ENCODE measurements at regions not wholly inside any gene's neighbourhood (a gene's known extent, or its start where the extent isn't known, plus 50 kb on each side); places are given as distances from the start of the nearest gene placed in this dataset.

GRCh38 chr11:29300420-29300819 lies 716.4 kb downstream of the KCNA4 start:
- no peaks in the 10 kb centered on the region for H3K27me3 Mint-ChIP-seq
- peaks cover 4 to 18% (median 6%) of the 10 kb centered on the region in 7 donors for H3K9me3 Mint-ChIP-seq
- ATAC-seq (ENCODE audit: low read depth in 2 of 2) = no peak
- no peaks in the 10 kb centered on the region for H3K36me3 ChIP-seq (ENCODE audit: control insufficient read depth, insufficient read depth, low read length)
- peaks cover 0 to 4% of the 10 kb centered on the region in 2 experiments for H3K9me3 ChIP-seq (ENCODE audit: control insufficient read depth in 2 of 2, low read length in 2 of 2)
- no peaks in the 10 kb centered on the region for H3K4me1 ChIP-seq (ENCODE audit: control insufficient read depth, insufficient read depth, low read length, poor library complexity, severe bottlenecking)
- H3K36me3 Mint-ChIP-seq = no peaks in the 10 kb centered on the region
- no peak overlapping the region for H3K4me3 Mint-ChIP-seq
- no peaks in the 10 kb centered on the region for H3K27me3 ChIP-seq (ENCODE audit: control insufficient read depth, insufficient read depth, low read length)
- no peak overlapping the region for H3K27ac ChIP-seq (ENCODE audit: insufficient read depth, low read length, poor library complexity, severe bottlenecking)
- no peaks in the 10 kb centered on the region for H3K4me1 Mint-ChIP-seq
- no peak overlapping the region for H3K4me3 ChIP-seq (ENCODE audit: low read depth, low read length)
- no peak for DNase-seq
- H3K27ac Mint-ChIP-seq = no peak overlapping the region

- H3K27ac Mint-ChIP-seq = no peak overlapping the region
- DNase-seq (no peak), ATAC-seq (ENCODE audit: low read depth in 2 of 2) (no peak)
- no peaks in the 10 kb centered on the region for H3K36me3 Mint-ChIP-seq
- peaks cover 0 to 4% of the 10 kb centered on the region in 2 experiments for H3K9me3 ChIP-seq (ENCODE audit: control insufficient read depth in 2 of 2, low read length in 2 of 2)
- no peak overlapping the region for H3K27ac ChIP-seq (ENCODE audit: insufficient read depth, low read length, poor library complexity, severe bottlenecking)
- H3K4me3 ChIP-seq (ENCODE audit: low read depth, low read length) = no peak overlapping the region
- no peaks in the 10 kb centered on the region for H3K36me3 ChIP-seq (ENCODE audit: control insufficient read depth, insufficient read depth, low read length)
- no peak overlapping the region for H3K4me3 Mint-ChIP-seq
- no peaks in the 10 kb centered on the region for H3K27me3 Mint-ChIP-seq
- H3K4me1 ChIP-seq (ENCODE audit: control insufficient read depth, insufficient read depth, low read length, poor library complexity, severe bottlenecking) = no peaks in the 10 kb centered on the region
- H3K9me3 Mint-ChIP-seq = peaks cover 4 to 29% (median 6%) of the 10 kb centered on the region in 7 donors
- no peaks in the 10 kb centered on the region for H3K27me3 ChIP-seq (ENCODE audit: control insufficient read depth, insufficient read depth, low read length)
- H3K4me1 Mint-ChIP-seq = no peaks in the 10 kb centered on the region
Measured at GRCh38 chr11:29296680-29297079, 720.1 kb downstream of the KCNA4 start.

- Mint-ChIP-seq H3K27me3 (no peaks in the 10 kb centered on the region), H3K27ac (no peak overlapping the region), H3K9me3 (peaks cover 3 to 38% (median 7%) of the 10 kb centered on the region in 7 donors), H3K36me3 (no peaks in the 10 kb centered on the region), H3K4me3 (no peak overlapping the region), H3K4me1 (no peaks in the 10 kb centered on the region)
- H3K4me1 ChIP-seq (ENCODE audit: control insufficient read depth, insufficient read depth, low read length, poor library complexity, severe bottlenecking) = no peaks in the 10 kb centered on the region
- no peak for DNase-seq
- H3K27ac ChIP-seq (ENCODE audit: insufficient read depth, low read length, poor library complexity, severe bottlenecking) = no peak overlapping the region
- no peaks in the 10 kb centered on the region for H3K36me3 ChIP-seq (ENCODE audit: control insufficient read depth, insufficient read depth, low read length)
- H3K9me3 ChIP-seq (ENCODE audit: control insufficient read depth in 2 of 2, low read length in 2 of 2) = peaks cover 0 to 2% of the 10 kb centered on the region in 2 experiments
- no peak for ATAC-seq (ENCODE audit: low read depth in 2 of 2)
- H3K4me3 ChIP-seq (ENCODE audit: low read depth, low read length) = no peak overlapping the region
- no peaks in the 10 kb centered on the region for H3K27me3 ChIP-seq (ENCODE audit: control insufficient read depth, insufficient read depth, low read length)
Measured at GRCh38 chr11:29293825-29294224, 723.0 kb downstream of the KCNA4 start.

GRCh38 chr11:29282088-29282487 lies 734.7 kb downstream of the KCNA4 start:
- ATAC-seq (ENCODE audit: low read depth in 2 of 2) = no peak
- no peaks in the 10 kb centered on the region for H3K4me1 Mint-ChIP-seq

GRCh38 chr11:29281271-29281777 lies 735.5 kb downstream of the KCNA4 start:
- no peaks in the 10 kb centered on the region for H3K36me3 Mint-ChIP-seq

More at GRCh38 chr11:29282088-29282487, 734.7 kb downstream of the KCNA4 start:
- Mint-ChIP-seq H3K36me3 (no peaks in the 10 kb centered on the region), H3K4me3 (no peak overlapping the region), H3K27ac (no peak overlapping the region), H3K27me3 (no peaks in the 10 kb centered on the region), H3K9me3 (peaks cover 0 to 11% (median 5%) of the 10 kb centered on the region in 7 donors)
- no peak for DNase-seq
- Histone ChIP-seq H3K9me3 (ENCODE audit: control insufficient read depth in 2 of 2, low read length in 2 of 2) (no peaks in the 10 kb centered on the region), H3K27me3 (ENCODE audit: control insufficient read depth, insufficient read depth, low read length) (no peaks in the 10 kb centered on the region), H3K27ac (ENCODE audit: insufficient read depth, low read length, poor library complexity, severe bottlenecking) (no peak overlapping the region), H3K4me1 (ENCODE audit: control insufficient read depth, insufficient read depth, low read length, poor library complexity, severe bottlenecking) (no peaks in the 10 kb centered on the region), H3K4me3 (ENCODE audit: low read depth, low read length) (no peak overlapping the region), H3K36me3 (ENCODE audit: control insufficient read depth, insufficient read depth, low read length) (no peaks in the 10 kb centered on the region)

DNA sequence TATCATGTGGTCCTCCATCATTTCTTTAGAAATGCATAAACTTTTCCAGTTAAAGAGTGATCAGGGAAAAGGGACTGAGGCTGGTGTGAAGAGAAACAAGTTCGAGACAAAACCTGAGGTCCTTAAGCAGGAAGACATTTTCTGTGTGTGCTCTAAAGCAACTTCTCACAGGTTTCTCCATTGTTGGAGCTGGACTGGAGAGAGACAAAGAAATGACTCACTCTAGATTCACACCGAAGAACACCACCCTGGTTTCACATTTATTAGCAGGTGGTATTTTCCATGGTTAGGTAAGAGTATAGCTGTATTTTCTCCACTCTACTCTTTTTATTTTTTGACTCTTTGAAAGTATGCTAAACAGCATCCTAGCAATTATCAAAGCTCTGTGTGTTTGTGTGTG lies 736.4 kb downstream of the KCNA4 start:
- DNase-seq (no peak), ATAC-seq (ENCODE audit: low read depth in 2 of 2) (no peak)
- H3K9me3 ChIP-seq (ENCODE audit: control insufficient read depth in 2 of 2, low read length in 2 of 2) = no peaks in the 10 kb centered on the region
- Mint-ChIP-seq H3K36me3 (no peaks in the 10 kb centered on the region), H3K9me3 (peaks cover 0 to 13% (median 5%) of the 10 kb centered on the region in 7 donors), H3K4me1 (no peaks in the 10 kb centered on the region), H3K4me3 (no peak overlapping the region), H3K27ac (no peak overlapping the region), H3K27me3 (no peaks in the 10 kb centered on the region)
- no peak overlapping the region for H3K4me3 ChIP-seq (ENCODE audit: low read depth, low read length)
- no peaks in the 10 kb centered on the region for H3K27me3 ChIP-seq (ENCODE audit: control insufficient read depth, insufficient read depth, low read length)
- no peaks in the 10 kb centered on the region for H3K36me3 ChIP-seq (ENCODE audit: control insufficient read depth, insufficient read depth, low read length)
- H3K27ac ChIP-seq (ENCODE audit: insufficient read depth, low read length, poor library complexity, severe bottlenecking) = no peak overlapping the region
- no peaks in the 10 kb centered on the region for H3K4me1 ChIP-seq (ENCODE audit: control insufficient read depth, insufficient read depth, low read length, poor library complexity, severe bottlenecking)

More at GRCh38 chr11:29281271-29281777, 735.5 kb downstream of the KCNA4 start:
- H3K27ac ChIP-seq (ENCODE audit: insufficient read depth, low read length, poor library complexity, severe bottlenecking) = no peak overlapping the region
- no peak for DNase-seq
- H3K4me1 ChIP-seq (ENCODE audit: control insufficient read depth, insufficient read depth, low read length, poor library complexity, severe bottlenecking) = no peaks in the 10 kb centered on the region
- H3K36me3 ChIP-seq (ENCODE audit: control insufficient read depth, insufficient read depth, low read length) = no peaks in the 10 kb centered on the region
- no peak overlapping the region for H3K4me3 Mint-ChIP-seq
- no peak for ATAC-seq (ENCODE audit: low read depth in 2 of 2)
- no peak overlapping the region for H3K27ac Mint-ChIP-seq
- H3K9me3 ChIP-seq (ENCODE audit: control insufficient read depth in 2 of 2, low read length in 2 of 2) = no peaks in the 10 kb centered on the region
- H3K4me3 ChIP-seq (ENCODE audit: low read depth, low read length) = no peak overlapping the region
- H3K27me3 Mint-ChIP-seq = no peaks in the 10 kb centered on the region
- no peaks in the 10 kb centered on the region for H3K27me3 ChIP-seq (ENCODE audit: control insufficient read depth, insufficient read depth, low read length)
- H3K9me3 Mint-ChIP-seq = peaks cover 0 to 11% (median 5%) of the 10 kb centered on the region in 7 donors
- H3K4me1 Mint-ChIP-seq = no peaks in the 10 kb centered on the region

- no peaks in the 10 kb centered on the region for H3K9me3 ChIP-seq (ENCODE audit: control insufficient read depth in 2 of 2, low read length in 2 of 2)
- Mint-ChIP-seq H3K36me3 (no peaks in the 10 kb centered on the region), H3K27ac (no peak overlapping the region), H3K4me3 (no peak overlapping the region), H3K27me3 (no peaks in the 10 kb centered on the region), H3K9me3 (peaks cover 0 to 16% (median 7%) of the 10 kb centered on the region in 7 donors), H3K4me1 (no peaks in the 10 kb centered on the region)
- H3K27me3 ChIP-seq (ENCODE audit: control insufficient read depth, insufficient read depth, low read length) = no peaks in the 10 kb centered on the region
- DNase-seq = no peak
- ATAC-seq (ENCODE audit: low read depth in 2 of 2) = no peak
- no peak overlapping the region for H3K4me3 ChIP-seq (ENCODE audit: low read depth, low read length)
- no peak overlapping the region for H3K27ac ChIP-seq (ENCODE audit: insufficient read depth, low read length, poor library complexity, severe bottlenecking)
- no peaks in the 10 kb centered on the region for H3K36me3 ChIP-seq (ENCODE audit: control insufficient read depth, insufficient read depth, low read length)
- H3K4me1 ChIP-seq (ENCODE audit: control insufficient read depth, insufficient read depth, low read length, poor library complexity, severe bottlenecking) = no peaks in the 10 kb centered on the region
Measured at GRCh38 chr11:29279716-29280115, 737.1 kb downstream of the KCNA4 start.

DNA sequence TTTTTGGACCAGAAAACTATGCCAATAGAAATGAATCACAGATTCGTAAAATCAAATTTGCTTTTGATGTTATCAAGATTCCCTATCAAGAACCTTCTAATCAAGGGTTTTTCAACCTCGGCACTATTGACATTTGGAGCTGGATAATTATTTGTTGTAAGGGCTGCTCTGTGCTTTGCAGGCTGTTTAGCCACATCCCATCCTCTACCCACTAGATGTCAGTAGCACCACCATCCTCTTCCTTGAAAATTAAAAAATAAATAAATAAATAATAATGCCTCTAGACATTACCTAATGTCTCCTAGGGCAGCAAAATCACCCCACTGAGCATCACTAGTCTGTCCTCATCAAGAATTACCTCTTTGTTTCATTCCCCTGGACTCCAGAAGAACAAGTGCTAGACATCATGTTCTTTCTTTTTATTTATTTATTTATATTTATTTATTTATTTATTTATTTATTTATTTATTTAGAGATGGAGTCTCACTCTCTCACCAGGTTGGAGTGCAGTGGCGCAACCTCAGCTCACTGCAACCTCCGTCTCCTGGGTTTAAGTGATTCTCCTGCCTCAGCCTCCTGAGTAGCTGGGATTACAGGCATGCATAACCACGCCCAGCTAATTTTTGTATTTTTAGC lies 744.7 kb downstream of the KCNA4 start:
- no peaks in the 10 kb centered on the region for H3K4me1 Mint-ChIP-seq
- DNase-seq = no peak
- no peaks in the 10 kb centered on the region for H3K36me3 Mint-ChIP-seq
- H3K27me3 ChIP-seq (ENCODE audit: control insufficient read depth, insufficient read depth, low read length) = no peaks in the 10 kb centered on the region
- no peak overlapping the region for H3K4me3 ChIP-seq (ENCODE audit: low read depth, low read length)
- no peaks in the 10 kb centered on the region for H3K4me1 ChIP-seq (ENCODE audit: control insufficient read depth, insufficient read depth, low read length, poor library complexity, severe bottlenecking)
- H3K36me3 ChIP-seq (ENCODE audit: control insufficient read depth, insufficient read depth, low read length) = no peaks in the 10 kb centered on the region
- H3K27ac ChIP-seq (ENCODE audit: insufficient read depth, low read length, poor library complexity, severe bottlenecking) = no peak overlapping the region
- ATAC-seq (ENCODE audit: low read depth in 2 of 2) = no peak
- no peak overlapping the region for H3K4me3 Mint-ChIP-seq
- H3K9me3 Mint-ChIP-seq = peaks cover 0 to 11% (median 7%) of the 10 kb centered on the region in 7 donors
- no peak overlapping the region for H3K27ac Mint-ChIP-seq
- peaks cover 0 to 5% of the 10 kb centered on the region in 2 experiments for H3K9me3 ChIP-seq (ENCODE audit: control insufficient read depth in 2 of 2, low read length in 2 of 2)
- H3K27me3 Mint-ChIP-seq = no peaks in the 10 kb centered on the region
